ENCODE measurements at regions not wholly inside any gene's neighbourhood (a gene's known extent, or its start where the extent isn't known, plus 50 kb on each side); places are given as distances from the start of the nearest gene placed in this dataset.

- TF ChIP-seq POLR2A (IDR thresholded peaks at IDR 0.05; ENCODE audit: low read depth, low read length) (no peak), POU2F2 (IDR thresholded peaks at IDR 0.05; ENCODE audit: low read depth, low read length) (no peak), TAF1 (IDR thresholded peaks at IDR 0.05; ENCODE audit: low read depth, low read length) (no peak), POLR2AphosphoS5 (IDR thresholded peaks at IDR 0.05; ENCODE audit: low read depth, low read length) (no peak), PAX5 (IDR thresholded peaks at IDR 0.05; ENCODE audit: insufficient read depth, low read length, severe bottlenecking) (no peak), SPI1 (IDR thresholded peaks at IDR 0.05; ENCODE audit: low read depth, low read length) (no peak)
- DNase-seq (ENCODE audit: insufficient read length, low spot score) (no peak), FAIRE-seq (no peak)
These were observed 77.6 kb downstream of the RIPK4 start for GRCh38 chr21:41689289-41689583.

GRCh38 chr21:41687633-41688032, 79.2 kb downstream of the RIPK4 start:
- DNase-seq (ENCODE audit: insufficient read length, low spot score) (no peak), FAIRE-seq (no peak)
- TF ChIP-seq POLR2A (IDR thresholded peaks at IDR 0.05; ENCODE audit: low read depth, low read length): no peak
- no peak for TF ChIP-seq SPI1 (IDR thresholded peaks at IDR 0.05; ENCODE audit: low read depth, low read length)
- TF ChIP-seq PAX5 (IDR thresholded peaks at IDR 0.05; ENCODE audit: insufficient read depth, low read length, severe bottlenecking): no peak
- no peak for TF ChIP-seq TAF1 (IDR thresholded peaks at IDR 0.05; ENCODE audit: low read depth, low read length)
- TF ChIP-seq POU2F2 (IDR thresholded peaks at IDR 0.05; ENCODE audit: low read depth, low read length): no peak
- TF ChIP-seq POLR2AphosphoS5 (IDR thresholded peaks at IDR 0.05; ENCODE audit: low read depth, low read length): no peak

DNA sequence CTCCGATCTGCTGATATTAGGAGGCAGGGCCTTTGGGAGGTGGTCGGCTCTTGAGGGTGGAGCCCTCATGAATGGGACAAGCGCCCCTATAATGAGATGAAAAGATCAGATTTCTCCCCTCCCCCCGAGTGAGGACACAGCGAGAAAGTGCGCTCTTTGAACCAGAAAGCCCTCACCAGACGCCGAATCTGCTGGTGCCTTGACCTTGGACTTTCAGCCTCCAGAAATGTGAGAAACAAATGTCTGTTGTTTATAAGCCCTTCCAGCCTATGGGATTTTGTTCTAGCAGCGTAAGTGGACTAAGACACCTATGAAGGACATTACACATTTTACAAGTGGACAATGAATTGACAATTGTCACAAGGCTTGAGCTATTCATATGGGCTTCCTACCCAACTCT, 80.2 kb downstream of the RIPK4 start:
- no peak for TF ChIP-seq POLR2A (IDR thresholded peaks at IDR 0.05; ENCODE audit: low read depth, low read length)
- no peak for TF ChIP-seq TAF1 (IDR thresholded peaks at IDR 0.05; ENCODE audit: low read depth, low read length)
- no peak for TF ChIP-seq SPI1 (IDR thresholded peaks at IDR 0.05; ENCODE audit: low read depth, low read length)
- TF ChIP-seq POLR2AphosphoS5 (IDR thresholded peaks at IDR 0.05; ENCODE audit: low read depth, low read length): no peak
- no peak for TF ChIP-seq POU2F2 (IDR thresholded peaks at IDR 0.05; ENCODE audit: low read depth, low read length)
- no peak for TF ChIP-seq PAX5 (IDR thresholded peaks at IDR 0.05; ENCODE audit: insufficient read depth, low read length, severe bottlenecking)
- DNase-seq (ENCODE audit: insufficient read length, low spot score): no peak

GRCh38 chr21:41685511-41686149, 81.2 kb downstream of the RIPK4 start:
- DNase-seq (ENCODE audit: insufficient read length, low spot score): no peak
- FAIRE-seq: no peak
- TF ChIP-seq POU2F2 (IDR thresholded peaks at IDR 0.05; ENCODE audit: low read depth, low read length) (no peak), POLR2A (IDR thresholded peaks at IDR 0.05; ENCODE audit: low read depth, low read length) (no peak), PAX5 (IDR thresholded peaks at IDR 0.05; ENCODE audit: insufficient read depth, low read length, severe bottlenecking) (no peak), POLR2AphosphoS5 (IDR thresholded peaks at IDR 0.05; ENCODE audit: low read depth, low read length) (no peak)

More for the DNA sequence above, 80.2 kb downstream of the RIPK4 start:
- no peak for FAIRE-seq

DNA sequence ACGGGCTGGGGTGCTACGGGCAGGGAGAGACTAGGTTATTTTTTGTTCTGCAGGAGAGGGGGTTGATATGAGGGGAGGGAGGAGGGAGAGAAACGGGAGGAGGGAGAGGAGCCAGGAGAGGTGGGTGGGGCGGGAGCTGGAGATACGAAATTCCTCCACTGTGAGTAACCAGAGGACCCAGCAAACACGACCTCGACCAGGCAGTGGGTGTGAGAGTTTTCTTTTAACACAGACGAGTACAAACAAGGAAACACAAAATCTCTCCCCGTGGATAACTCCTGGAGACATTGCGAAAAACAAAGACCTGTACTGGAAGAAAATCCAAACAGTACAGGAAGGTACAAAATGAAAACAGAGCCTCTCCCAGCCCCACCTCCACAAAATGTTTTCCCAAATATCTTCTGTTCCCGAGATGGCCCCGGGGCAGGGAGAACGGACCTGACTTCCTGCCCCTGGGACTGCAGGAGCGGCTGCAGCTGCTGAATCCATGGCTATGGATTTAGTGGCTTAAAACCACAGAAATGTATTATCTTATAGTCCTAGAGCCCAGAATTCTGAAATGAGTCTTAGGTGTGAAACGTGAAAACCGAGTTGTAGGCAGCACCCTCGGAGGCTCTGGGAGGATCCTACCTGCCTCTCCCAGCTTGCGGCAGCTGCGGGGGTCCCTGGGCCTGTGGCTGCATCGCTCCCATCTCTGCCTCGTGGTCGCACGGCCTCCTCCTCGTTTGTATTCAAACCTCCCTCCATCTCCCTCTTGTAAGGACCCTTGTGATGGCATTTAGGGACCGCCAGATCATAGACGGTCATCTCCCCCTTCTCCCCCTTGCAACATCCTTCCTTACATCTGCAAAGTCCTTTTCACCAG, 82.2 kb downstream of the RIPK4 start:
- no peak for DNase-seq (ENCODE audit: insufficient read length, low spot score)
- FAIRE-seq: no peak

GRCh38 chr21:41683815-41684214, 83.0 kb downstream of the RIPK4 start:
- no peak for FAIRE-seq
- no peak for TF ChIP-seq PAX5 (IDR thresholded peaks at IDR 0.05; ENCODE audit: insufficient read depth, low read length, severe bottlenecking)
- TF ChIP-seq SPI1 (IDR thresholded peaks at IDR 0.05; ENCODE audit: low read depth, low read length): no peak
- no peak for TF ChIP-seq POLR2A (IDR thresholded peaks at IDR 0.05; ENCODE audit: low read depth, low read length)
- TF ChIP-seq POU2F2 (IDR thresholded peaks at IDR 0.05; ENCODE audit: low read depth, low read length): no peak
- no peak for TF ChIP-seq TAF1 (IDR thresholded peaks at IDR 0.05; ENCODE audit: low read depth, low read length)
- TF ChIP-seq POLR2AphosphoS5 (IDR thresholded peaks at IDR 0.05; ENCODE audit: low read depth, low read length): no peak
- DNase-seq (ENCODE audit: insufficient read length, low spot score): no peak

More for the DNA sequence above, 82.2 kb downstream of the RIPK4 start:
- no peak for TF ChIP-seq TAF1 (IDR thresholded peaks at IDR 0.05; ENCODE audit: low read depth, low read length)

- TF ChIP-seq TAF1 (IDR thresholded peaks at IDR 0.05; ENCODE audit: low read depth, low read length): no peak
- no peak for TF ChIP-seq POLR2AphosphoS5 (IDR thresholded peaks at IDR 0.05; ENCODE audit: low read depth, low read length)
- no peak for TF ChIP-seq PAX5 (IDR thresholded peaks at IDR 0.05; ENCODE audit: insufficient read depth, low read length, severe bottlenecking)
- TF ChIP-seq SPI1 (IDR thresholded peaks at IDR 0.05; ENCODE audit: low read depth, low read length): no peak
- no peak for TF ChIP-seq POU2F2 (IDR thresholded peaks at IDR 0.05; ENCODE audit: low read depth, low read length)
- TF ChIP-seq POLR2A (IDR thresholded peaks at IDR 0.05; ENCODE audit: low read depth, low read length): no peak
- DNase-seq (ENCODE audit: insufficient read length, low spot score) (no peak), FAIRE-seq (no peak)
These were observed 84.1 kb downstream of the RIPK4 start for GRCh38 chr21:41682719-41683179.

- TF ChIP-seq POU2F2 (IDR thresholded peaks at IDR 0.05; ENCODE audit: low read depth, low read length) (no peak), SPI1 (IDR thresholded peaks at IDR 0.05; ENCODE audit: low read depth, low read length) (no peak), POLR2AphosphoS5 (IDR thresholded peaks at IDR 0.05; ENCODE audit: low read depth, low read length) (no peak), TAF1 (IDR thresholded peaks at IDR 0.05; ENCODE audit: low read depth, low read length) (no peak), PAX5 (IDR thresholded peaks at IDR 0.05; ENCODE audit: insufficient read depth, low read length, severe bottlenecking) (no peak), POLR2A (IDR thresholded peaks at IDR 0.05; ENCODE audit: low read depth, low read length) (no peak)
These were observed 84.7 kb downstream of the RIPK4 start for GRCh38 chr21:41681939-41682718.

GRCh38 chr21:41681348-41681801, 85.5 kb downstream of the RIPK4 start:
- TF ChIP-seq PAX5 (IDR thresholded peaks at IDR 0.05; ENCODE audit: insufficient read depth, low read length, severe bottlenecking) (no peak), TAF1 (IDR thresholded peaks at IDR 0.05; ENCODE audit: low read depth, low read length) (no peak), POLR2AphosphoS5 (IDR thresholded peaks at IDR 0.05; ENCODE audit: low read depth, low read length) (no peak), SPI1 (IDR thresholded peaks at IDR 0.05; ENCODE audit: low read depth, low read length) (no peak), POLR2A (IDR thresholded peaks at IDR 0.05; ENCODE audit: low read depth, low read length) (no peak), POU2F2 (IDR thresholded peaks at IDR 0.05; ENCODE audit: low read depth, low read length) (no peak)
- DNase-seq (ENCODE audit: insufficient read length, low spot score): no peak
- no peak for FAIRE-seq

More at GRCh38 chr21:41681939-41682718, 84.7 kb downstream of the RIPK4 start:
- DNase-seq (ENCODE audit: insufficient read length, low spot score) (no peak), FAIRE-seq (no peak)

All from GM12891 (cell line).